ENCODE measurements at regions not wholly inside any gene's neighbourhood (a gene's known extent, or its start where the extent isn't known, plus 50 kb on each side); places are given as distances from the start of the nearest gene placed in this dataset.

GRCh38 chr10:111830359-111830758 is 353.2 kb downstream of the GPAM start:
- no peak for DNase-seq (ENCODE audit: low spot score)

GRCh38 chr10:111831058-111831457 is 352.5 kb downstream of the GPAM start:
- no peak for DNase-seq (ENCODE audit: low spot score)

GRCh38 chr10:111833251-111833650 is 350.3 kb downstream of the GPAM start:
- no peak for DNase-seq (ENCODE audit: low spot score)

GRCh38 chr10:111835574-111835973 is 348.0 kb downstream of the GPAM start:
- DNase-seq (ENCODE audit: low spot score): no peak

GRCh38 chr10:111836064-111836463 is 347.5 kb downstream of the GPAM start:
- no peak for DNase-seq (ENCODE audit: low spot score)

- DNase-seq (ENCODE audit: low spot score): no peak
These were observed 347.0 kb downstream of the GPAM start for GRCh38 chr10:111836571-111836970.

DNA sequence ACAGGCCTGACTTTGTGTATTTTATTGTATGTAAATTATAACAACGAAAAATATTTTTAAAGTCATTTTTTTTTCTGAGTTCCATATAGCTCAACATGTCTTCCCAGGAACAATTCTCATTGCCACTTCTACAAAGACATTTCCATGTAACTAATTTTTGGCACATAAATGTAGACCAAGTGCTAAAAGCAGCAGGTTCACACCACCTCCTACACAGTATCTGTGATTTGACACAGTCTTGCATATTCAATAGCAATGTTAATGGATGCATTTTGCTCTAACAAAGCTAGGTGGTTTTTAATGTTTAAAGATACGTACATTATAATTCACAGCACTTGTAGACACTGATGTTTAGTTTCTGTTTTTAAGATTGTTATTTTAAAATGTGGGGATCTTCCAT is 346.5 kb downstream of the GPAM start:
- DNase-seq (ENCODE audit: low spot score): no peak

GRCh38 chr10:111837985-111838384 is 345.6 kb downstream of the GPAM start:
- DNase-seq (ENCODE audit: low spot score): no peak

- DNase-seq (ENCODE audit: low spot score): no peak
These were observed 343.0 kb downstream of the GPAM start for GRCh38 chr10:111840546-111840945.

GRCh38 chr10:111852801-111853200 is 330.8 kb downstream of the GPAM start:
- no peak for DNase-seq (ENCODE audit: low spot score)

GRCh38 chr10:111856631-111857030 is 326.9 kb downstream of the GPAM start:
- DNase-seq (ENCODE audit: low spot score): no peak

DNA sequence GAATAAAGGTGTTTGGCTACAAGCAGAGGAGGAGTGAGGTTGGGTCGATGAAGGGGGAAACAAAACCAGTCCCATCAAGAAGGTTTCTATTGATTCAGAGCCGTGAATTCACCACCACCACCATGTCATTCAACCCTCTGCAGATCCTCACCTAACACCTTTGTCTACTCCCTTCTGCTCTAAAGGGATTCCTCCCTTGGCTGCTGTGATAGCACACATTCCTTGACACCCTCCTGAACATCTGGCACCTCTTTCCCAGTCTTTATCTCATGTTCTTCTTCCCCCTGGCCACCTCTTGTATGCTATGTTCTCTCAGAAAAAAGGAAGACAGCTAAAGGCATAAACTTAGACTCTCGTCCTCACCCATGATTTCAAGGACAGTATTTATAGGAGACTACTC is 318.0 kb downstream of the GPAM start:
- no peak for DNase-seq (ENCODE audit: low spot score)

DNA sequence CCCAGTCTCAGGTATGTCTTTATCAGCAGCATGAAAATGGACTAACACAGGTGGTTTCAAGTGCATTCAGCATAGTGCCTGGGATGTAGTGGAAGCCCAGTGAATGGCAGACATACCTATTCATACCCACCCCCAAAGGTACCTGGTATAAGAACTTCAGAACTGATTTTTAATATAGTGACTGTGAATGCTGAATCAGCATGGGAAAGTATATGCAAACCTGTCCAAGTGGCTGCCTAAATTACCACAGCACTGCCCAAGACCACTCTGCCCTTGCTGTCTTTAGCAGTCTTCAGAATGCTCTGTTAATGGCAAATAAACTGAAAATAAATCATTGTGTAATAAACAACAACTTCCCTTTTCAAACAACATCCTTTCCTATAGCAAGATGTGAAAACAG is 312.1 kb downstream of the GPAM start:
- no peak for DNase-seq (ENCODE audit: low spot score)

DNA sequence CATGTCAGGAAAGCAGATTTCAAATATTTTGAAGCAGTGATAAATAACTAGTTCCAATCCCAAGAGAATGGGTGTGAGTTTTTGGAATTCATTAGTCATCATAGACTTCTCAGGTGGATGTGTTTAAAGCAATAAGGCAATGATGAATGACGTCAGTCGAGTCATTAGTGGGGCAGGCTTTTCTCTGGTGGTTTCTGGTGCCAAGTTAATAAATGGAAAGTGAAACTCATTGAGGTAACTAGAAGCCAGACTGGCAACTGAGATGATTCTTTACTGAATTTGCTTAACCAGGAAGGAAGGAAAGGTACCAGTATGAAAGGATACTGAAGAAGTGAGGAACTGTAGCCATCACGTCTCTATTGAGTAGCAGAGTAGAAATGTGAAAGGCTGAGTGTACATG is 311.0 kb downstream of the GPAM start:
- DNase-seq (ENCODE audit: low spot score): peak; percentile 35

- no peak for DNase-seq (ENCODE audit: low spot score)
These were observed 310.5 kb downstream of the GPAM start for GRCh38 chr10:111873041-111873440.

DNA sequence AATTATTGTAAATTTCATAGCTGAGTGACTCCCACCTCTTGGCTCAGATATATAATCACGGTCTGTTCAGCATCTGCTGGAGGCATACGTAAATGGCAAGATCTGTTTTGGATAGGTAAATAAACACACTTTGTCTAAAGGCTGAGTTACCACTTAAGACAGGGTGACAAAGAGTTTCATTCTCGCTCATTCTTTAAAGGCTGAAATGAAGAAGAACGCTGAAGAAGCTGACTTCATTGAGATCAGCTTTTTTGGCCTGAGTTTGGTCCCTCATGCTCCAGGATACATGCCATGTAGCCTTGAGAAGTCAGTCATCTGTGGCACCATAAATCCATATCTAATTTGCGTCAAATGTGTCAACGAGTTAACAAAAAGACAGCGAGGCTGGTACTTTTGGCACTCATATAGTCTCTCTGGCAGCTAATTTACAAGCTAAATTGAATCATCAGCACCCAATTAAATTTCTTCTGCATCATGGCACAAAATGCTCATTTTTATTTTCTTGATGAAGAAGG is 309.9 kb downstream of the GPAM start:
- no peak for DNase-seq (ENCODE audit: low spot score)

GRCh38 chr10:111874576-111874975 is 309.0 kb downstream of the GPAM start:
- no peak for DNase-seq (ENCODE audit: low spot score)

- no peak for DNase-seq (ENCODE audit: low spot score)
These were observed 307.8 kb downstream of the GPAM start for GRCh38 chr10:111875725-111876124.

- DNase-seq (ENCODE audit: low spot score): no peak
These were observed 306.3 kb downstream of the GPAM start for GRCh38 chr10:111877258-111877657.

DNA sequence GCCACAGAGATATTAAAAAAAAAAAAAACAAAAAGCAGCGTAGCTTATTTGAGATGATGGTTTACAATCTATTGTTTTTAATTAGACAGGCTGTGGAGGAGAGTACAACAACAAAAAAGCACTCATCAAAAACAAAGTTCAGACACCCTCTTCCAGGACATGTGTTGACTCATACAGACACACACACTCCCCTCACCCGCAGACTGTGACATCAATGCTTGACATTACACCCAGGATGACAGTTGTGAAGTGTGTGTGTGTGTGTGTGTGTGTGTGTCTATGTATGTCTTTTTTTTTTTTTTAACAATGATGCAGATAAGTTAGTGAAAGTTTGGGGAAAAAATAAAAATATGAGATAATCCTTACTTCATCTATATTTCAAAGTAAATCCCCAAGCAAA is 303.6 kb downstream of the GPAM start:
- DNase-seq (ENCODE audit: low spot score): no peak

DNA sequence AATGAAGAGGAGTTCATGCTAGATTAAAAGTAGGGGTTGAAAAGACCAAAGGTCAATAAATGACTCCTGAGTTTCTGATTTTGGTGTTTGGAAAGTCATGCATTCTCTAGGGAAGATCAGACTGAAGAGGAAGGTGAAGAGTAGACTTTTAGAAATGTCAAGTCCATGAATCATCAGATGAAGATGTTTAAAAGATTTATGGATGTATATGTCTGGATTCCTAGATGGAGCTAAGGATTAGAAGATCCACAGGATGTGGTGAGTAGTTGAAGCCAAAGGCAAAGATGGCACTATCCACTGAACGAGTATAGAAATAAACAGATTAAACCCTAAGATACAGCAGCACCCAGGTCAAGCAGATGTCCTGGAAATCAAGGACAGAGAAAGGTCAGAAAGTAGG is 298.5 kb downstream of the GPAM start:
- no peak for DNase-seq (ENCODE audit: low spot score)

DNA sequence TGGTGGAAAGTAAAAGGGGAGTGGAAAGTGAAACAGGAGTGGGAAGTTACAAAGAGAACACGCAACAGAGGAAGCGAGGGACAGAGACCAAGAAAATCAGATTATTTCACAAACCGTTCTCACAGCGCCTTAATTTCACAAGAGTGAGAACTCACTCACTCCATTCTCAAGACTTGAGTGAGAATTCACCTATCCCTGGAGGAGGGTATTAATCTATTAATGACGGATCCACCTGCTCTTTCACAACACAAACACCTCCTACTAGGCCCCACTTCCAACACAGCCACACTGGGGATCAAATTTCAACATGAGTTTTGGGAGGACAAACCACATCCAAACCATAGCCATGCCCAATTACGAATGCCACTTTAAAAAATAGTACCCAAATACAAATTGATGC is 297.6 kb downstream of the GPAM start:
- DNase-seq (ENCODE audit: low spot score): no peak

DNA sequence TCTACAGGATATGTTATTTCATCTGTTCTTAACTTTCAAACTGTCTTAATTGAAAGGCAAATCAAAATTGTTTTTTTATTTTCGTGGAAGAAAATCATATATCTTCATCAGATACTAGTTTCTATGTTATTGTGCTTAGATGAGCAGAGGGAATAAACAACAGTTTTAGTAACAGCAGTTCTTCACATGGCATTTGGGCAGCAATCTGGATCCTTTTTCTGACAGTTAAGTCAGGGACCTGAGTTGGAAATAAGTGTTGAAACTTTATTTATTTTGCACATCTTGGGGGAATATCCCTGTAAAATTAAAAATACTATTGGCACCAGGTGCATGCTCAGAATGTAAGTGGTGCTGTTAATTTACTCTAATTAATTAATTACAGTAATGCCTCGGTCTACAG is 296.3 kb downstream of the GPAM start:
- DNase-seq (ENCODE audit: low spot score): no peak

- DNase-seq (ENCODE audit: low spot score): no peak
These were observed 293.5 kb downstream of the GPAM start for GRCh38 chr10:111890046-111890445.

GRCh38 chr10:111916011-111916410 is 267.6 kb downstream of the GPAM start:
- DNase-seq (ENCODE audit: low spot score): no peak
